ENCODE measurements at regions not wholly inside any gene's neighbourhood (a gene's known extent, or its start where the extent isn't known, plus 50 kb on each side); places are given as distances from the start of the nearest gene placed in this dataset.
A peak's percentile ranks its signal among the peaks of the same experiment; 100 is the strongest.
"Not testable (repeated sequence)": the region's sequence is repeated elsewhere in the genome, so short reads cannot be mapped to it uniquely, and the experiment has no call there.

GRCh38 chr7:82572195-82572880 lies 128.8 kb upstream of the CACNA2D1 start:
- no peak overlapping the region for H3K4me3 ChIP-seq
- DNase-seq = peak; percentile 88 to 92

GRCh38 chr7:82571047-82571446 lies 127.5 kb upstream of the CACNA2D1 start:
- H3K4me3 ChIP-seq, H3K36me3 ChIP-seq, H3K27me3 ChIP-seq, H3K9me3 ChIP-seq, H3K27ac ChIP-seq, DNase-seq: not testable (repeated sequence)
- intact Hi-C loops (cut with DNase I; ENCODE audit: low total_unique reads) = loop anchor here (10.0 kb wide), 2 partner anchors 336 to 1076 kb away; no protein-coding TSS in a partner anchor
- peaks cover 0 to 18% (median 2%) of the 10 kb centered on the region in 4 donors for H3K4me1 ChIP-seq

More at GRCh38 chr7:82572195-82572880, 128.8 kb upstream of the CACNA2D1 start:
- H3K4me1 ChIP-seq = peaks cover 0 to 6% (median 2%) of the 10 kb centered on the region in 4 donors
- peak; percentile 76 to 91 for TF ChIP-seq CTCF (IDR thresholded peaks at IDR 0.05)
- H3K36me3 ChIP-seq = no peaks in the 10 kb centered on the region
- intact Hi-C loops (cut with DNase I; ENCODE audit: low total_unique reads) = loop anchor here (2.0 to 10.0 kb wide), 3 partner anchors 338 to 1078 kb away; no protein-coding TSS in a partner anchor
- no peak overlapping the region for H3K27ac ChIP-seq
- H3K9me3 ChIP-seq = no peaks in the 10 kb centered on the region
- H3K27me3 ChIP-seq = no peaks in the 10 kb centered on the region

GRCh38 chr7:82567841-82568240 lies 124.3 kb upstream of the CACNA2D1 start:
- Histone ChIP-seq H3K36me3 (no peaks in the 10 kb centered on the region), H3K4me1 (peaks cover 0 to 18% (median 2%) of the 10 kb centered on the region in 4 donors), H3K4me3 (no peak overlapping the region), H3K27ac (peak overlapping the region in 1 of 2 donors; percentile 8), H3K9me3 (no peaks in the 10 kb centered on the region), H3K27me3 (no peaks in the 10 kb centered on the region)
- intact Hi-C loops (cut with DNase I; ENCODE audit: low total_unique reads) = no loop called here
- no peak for TF ChIP-seq CTCF (IDR thresholded peaks at IDR 0.05)
- no peak for DNase-seq

GRCh38 chr7:82567356-82567755 lies 123.8 kb upstream of the CACNA2D1 start:
- Histone ChIP-seq H3K4me3 (no peak overlapping the region), H3K36me3 (no peaks in the 10 kb centered on the region), H3K27me3 (no peaks in the 10 kb centered on the region), H3K27ac (peak overlapping the region in 1 of 2 donors; percentile 8), H3K9me3 (no peaks in the 10 kb centered on the region), H3K4me1 (peaks cover 0 to 18% (median 1%) of the 10 kb centered on the region in 4 donors)
- DNase-seq = no peak
- no peak for TF ChIP-seq CTCF (IDR thresholded peaks at IDR 0.05)
- intact Hi-C loops (cut with DNase I; ENCODE audit: low total_unique reads) = no loop called here

- peaks cover 0 to 18% (median 0%) of the 10 kb centered on the region in 4 donors for H3K4me1 ChIP-seq
- H3K4me3 ChIP-seq = no peak overlapping the region
- H3K9me3 ChIP-seq = no peaks in the 10 kb centered on the region
- DNase-seq = peak in 1 of 2 donors; percentile 66
- no peaks in the 10 kb centered on the region for H3K36me3 ChIP-seq
- no peaks in the 10 kb centered on the region for H3K27me3 ChIP-seq
- H3K27ac ChIP-seq = peak overlapping the region in 1 of 2 donors; percentile 8
- intact Hi-C loops (cut with DNase I; ENCODE audit: low total_unique reads) = no loop called here
- TF ChIP-seq CTCF (IDR thresholded peaks at IDR 0.05) = no peak
Observed at GRCh38 chr7:82566752-82567151, 123.2 kb upstream of the CACNA2D1 start.

GRCh38 chr7:82562716-82563404 lies 119.3 kb upstream of the CACNA2D1 start:
- no peak overlapping the region for H3K4me3 ChIP-seq
- no peaks in the 10 kb centered on the region for H3K27me3 ChIP-seq
- H3K9me3 ChIP-seq = no peaks in the 10 kb centered on the region
- peaks cover 0 to 17% (median 0%) of the 10 kb centered on the region in 4 donors for H3K4me1 ChIP-seq
- no peak for DNase-seq
- intact Hi-C loops (cut with DNase I; ENCODE audit: low total_unique reads) = no loop called here
- no peaks in the 10 kb centered on the region for H3K36me3 ChIP-seq
- H3K27ac ChIP-seq = no peak overlapping the region
- no peak for TF ChIP-seq CTCF (IDR thresholded peaks at IDR 0.05)

All from tibial artery (tissue), 4 donors.